Stimulated activated CD8-positive, alpha-beta memory T cell treated with anti-CD3 and anti-CD28 coated beads, Interleukin-4, amount 100 ng/mL, for 24 hours (primary cell): ENCODE measurements at regions not wholly inside any gene's neighbourhood (a gene's known extent, or its start where the extent isn't known, plus 50 kb on each side); places are given as distances from the start of the nearest gene placed in this dataset.

Experiments used
- DNase-seq: peaks from one replicate; pipeline ENCODE4 v3.0.0-alpha.2; 2020; ENCODE audit warnings: low read depth

- DNase-seq, result no peak
Observed at GRCh38 chr3:82287562-82287961, 526.1 kb upstream of the GBE1 start.

- DNase-seq, result no peak
Observed at GRCh38 chr3:82281205-82281604, 519.8 kb upstream of the GBE1 start.

DNA sequence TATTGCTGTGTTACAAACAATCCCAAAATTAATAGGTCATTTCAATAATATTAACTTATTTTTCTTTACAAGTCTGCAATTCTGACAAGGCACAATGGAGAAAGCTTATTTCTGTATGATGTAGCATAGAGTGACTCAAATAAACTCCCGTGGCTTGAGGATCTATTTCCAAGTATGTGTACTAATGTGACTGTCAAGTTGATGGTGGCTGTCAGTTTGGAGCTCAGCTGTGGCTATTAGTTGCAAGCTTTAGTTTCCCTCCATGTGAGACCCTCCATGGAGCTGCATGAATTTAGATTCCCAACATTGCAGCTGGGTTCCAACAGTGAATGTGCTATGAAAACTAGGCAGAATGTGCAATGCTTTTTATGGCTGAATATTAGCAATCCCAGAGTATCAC lies 515.5 kb upstream of the GBE1 start:
- DNase-seq, result no peak

DNA sequence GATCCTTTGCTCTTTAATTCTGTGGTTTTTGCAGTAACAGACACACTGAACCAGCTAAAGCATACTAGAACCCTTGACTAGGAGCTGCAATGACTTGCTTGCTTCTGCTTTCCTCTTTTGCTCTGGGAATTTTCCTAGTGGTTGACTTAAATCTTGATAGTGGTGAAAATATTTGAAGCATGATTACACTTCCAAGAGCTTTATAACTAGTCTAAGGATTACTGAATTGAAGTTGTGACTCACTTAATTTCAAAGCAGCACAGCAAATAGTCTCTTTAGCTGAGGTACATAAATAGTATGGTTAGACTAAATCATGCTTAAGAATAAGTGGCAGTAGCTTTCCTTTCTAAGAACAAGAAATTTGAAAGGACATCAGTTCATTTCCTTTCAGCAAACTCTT lies 513.5 kb upstream of the GBE1 start:
- no peak for DNase-seq

- DNase-seq, result no peak
Observed at GRCh38 chr3:82265747-82266146, 504.3 kb upstream of the GBE1 start.

- no peak for DNase-seq
Observed at GRCh38 chr3:82262193-82262592, 500.7 kb upstream of the GBE1 start.

DNA sequence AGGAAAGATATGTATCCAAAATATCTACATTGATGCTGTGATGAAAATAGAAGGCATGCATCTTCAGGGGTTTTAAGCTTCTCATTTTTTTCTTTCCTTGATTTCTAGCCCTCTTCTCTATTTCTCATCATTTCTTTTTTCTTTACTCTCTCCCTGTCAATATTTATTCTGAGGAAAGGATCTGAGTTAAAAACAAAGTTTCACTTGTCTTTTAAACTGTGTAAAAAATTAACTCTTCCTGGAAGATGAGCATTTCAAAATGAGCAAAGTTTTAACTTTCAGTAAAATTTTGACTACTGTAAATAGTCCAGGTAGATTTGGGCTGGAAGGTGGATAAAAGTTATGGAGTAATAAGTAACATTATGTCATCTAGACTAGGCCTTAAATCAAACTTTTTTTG lies 500.2 kb upstream of the GBE1 start:
- DNase-seq, result no peak

- no peak for DNase-seq
Observed at GRCh38 chr3:82261013-82261412, 499.6 kb upstream of the GBE1 start.

DNA sequence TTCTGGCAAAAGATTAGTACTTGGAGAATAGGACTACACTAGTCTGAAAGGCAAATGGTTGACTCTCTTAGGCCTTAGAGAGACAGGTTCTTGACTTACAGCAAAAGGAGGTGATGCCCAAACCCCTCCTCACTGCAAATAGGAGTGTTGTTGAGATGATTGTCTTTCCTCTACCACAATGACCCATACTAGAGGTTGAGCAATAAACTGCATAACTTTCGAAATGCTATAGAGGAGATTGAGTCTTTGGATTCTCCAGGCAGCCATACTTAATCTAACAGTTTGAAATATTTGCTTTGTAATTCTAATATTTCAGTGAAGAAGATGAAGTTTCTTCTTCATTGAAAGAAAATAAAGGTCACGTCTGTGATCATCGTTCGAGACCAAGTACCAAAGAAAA lies 498.5 kb upstream of the GBE1 start:
- no peak for DNase-seq

- DNase-seq, result no peak
Observed at GRCh38 chr3:82240322-82240721, 478.9 kb upstream of the GBE1 start.

- no peak for DNase-seq
Observed at GRCh38 chr3:82236257-82236656, 474.8 kb upstream of the GBE1 start.

GRCh38 chr3:82229397-82229796 lies 468.0 kb upstream of the GBE1 start:
- no peak for DNase-seq

DNA sequence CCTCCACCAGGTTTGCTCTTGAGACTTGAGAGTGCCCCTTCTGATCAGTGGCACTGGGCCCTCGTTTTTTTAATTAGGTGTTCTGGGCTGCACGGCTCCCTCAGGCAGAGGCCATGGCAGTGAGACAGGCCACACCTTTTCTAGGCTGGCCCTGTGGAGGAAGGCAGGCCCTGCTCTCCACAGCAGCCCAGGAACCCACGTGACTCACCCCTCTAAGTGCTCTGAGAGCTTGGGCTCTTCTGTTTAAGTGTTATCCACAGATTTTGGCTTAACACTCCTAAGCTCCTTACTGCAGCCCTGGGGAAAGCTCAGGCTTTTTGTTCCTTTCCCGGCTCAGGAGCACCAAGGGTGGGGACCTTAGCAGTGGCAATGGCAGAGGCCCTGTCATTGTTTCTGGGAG lies 463.2 kb upstream of the GBE1 start:
- DNase-seq, result no peak

DNA sequence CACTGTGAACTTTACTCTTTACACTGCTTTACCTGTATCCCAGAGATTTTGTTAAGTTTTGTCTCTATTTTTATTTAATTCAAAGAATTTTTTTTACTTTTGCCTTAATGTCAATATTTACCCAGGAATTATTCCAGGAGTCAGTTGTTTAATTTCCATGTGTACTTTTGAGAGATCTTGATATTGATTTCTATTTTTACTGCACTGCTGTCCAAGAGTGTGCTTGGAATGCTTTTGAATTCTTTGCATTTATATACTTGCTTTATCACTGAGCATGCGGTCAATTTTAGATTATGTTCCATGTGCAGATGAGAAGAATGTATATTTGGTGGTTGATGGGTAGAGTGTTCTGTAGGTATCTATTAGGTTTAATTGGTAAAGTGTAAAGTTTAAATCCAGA lies 461.0 kb upstream of the GBE1 start:
- no peak for DNase-seq

- DNase-seq, result no peak
Observed at GRCh38 chr3:82217571-82217970, 456.1 kb upstream of the GBE1 start.

- no peak for DNase-seq
Observed at GRCh38 chr3:82208002-82208710, 446.7 kb upstream of the GBE1 start.

GRCh38 chr3:82202269-82202668 lies 440.8 kb upstream of the GBE1 start:
- DNase-seq, result no peak

DNA sequence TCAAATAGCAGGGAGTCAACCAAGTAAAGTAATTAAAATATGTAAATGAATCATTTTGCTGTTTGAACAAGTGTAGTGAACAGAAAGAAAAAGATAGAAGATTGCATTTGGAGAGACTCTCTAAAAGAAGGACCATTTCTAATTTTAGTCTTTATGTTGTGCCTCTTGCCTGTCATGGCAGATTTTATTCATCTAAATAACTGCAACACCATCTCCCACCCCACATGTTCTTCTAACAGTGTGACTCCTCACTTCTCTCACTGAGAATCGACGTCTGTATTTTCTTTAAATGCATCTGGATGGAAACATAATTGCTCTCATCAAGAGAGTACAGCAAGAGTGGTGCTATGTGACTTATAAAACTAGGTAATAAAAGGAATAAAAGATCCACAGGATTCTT lies 439.9 kb upstream of the GBE1 start:
- no peak for DNase-seq

GRCh38 chr3:82198009-82198408 lies 436.6 kb upstream of the GBE1 start:
- DNase-seq, result no peak

DNA sequence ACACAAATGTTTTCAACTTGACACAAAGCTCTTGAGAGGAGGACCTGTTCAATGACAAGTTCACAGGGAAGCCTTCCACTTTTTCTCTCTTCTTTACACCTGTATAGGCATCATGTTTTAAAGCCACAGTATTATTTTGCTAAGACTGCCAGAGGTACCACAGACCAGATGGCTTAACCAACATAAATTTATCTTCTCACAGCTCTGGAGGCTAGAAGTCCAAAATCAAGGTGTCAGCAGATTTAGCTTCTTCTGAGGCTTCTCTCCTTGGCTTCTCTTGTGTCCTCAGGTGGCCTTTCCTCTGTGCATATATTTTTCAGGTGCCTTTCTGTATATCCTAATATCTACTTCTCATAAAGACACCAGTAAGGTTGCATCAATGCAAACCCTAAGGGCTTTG lies 435.2 kb upstream of the GBE1 start:
- DNase-seq, result no peak

DNA sequence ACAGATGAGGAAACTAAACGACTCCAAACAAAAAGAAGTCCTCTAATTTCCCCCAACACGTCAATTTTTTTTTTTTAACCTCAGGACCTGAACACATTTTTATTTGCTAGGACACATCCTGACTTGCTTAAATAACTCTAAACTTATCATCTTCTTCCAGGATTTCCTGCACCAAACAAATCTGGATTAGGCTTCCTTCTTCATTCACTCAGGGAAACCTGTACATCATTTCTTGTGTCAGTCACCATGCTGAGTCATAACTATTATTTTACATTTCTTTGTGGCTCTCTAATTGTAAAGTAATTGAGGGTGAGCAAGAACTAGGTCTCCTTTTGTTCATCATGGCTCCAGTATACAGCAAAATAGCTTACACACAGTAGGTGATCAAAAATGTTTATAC lies 433.4 kb upstream of the GBE1 start:
- no peak for DNase-seq

GRCh38 chr3:82186017-82186416 lies 424.6 kb upstream of the GBE1 start:
- no peak for DNase-seq

- no peak for DNase-seq
Observed at GRCh38 chr3:82179291-82179690, 417.8 kb upstream of the GBE1 start.

DNA sequence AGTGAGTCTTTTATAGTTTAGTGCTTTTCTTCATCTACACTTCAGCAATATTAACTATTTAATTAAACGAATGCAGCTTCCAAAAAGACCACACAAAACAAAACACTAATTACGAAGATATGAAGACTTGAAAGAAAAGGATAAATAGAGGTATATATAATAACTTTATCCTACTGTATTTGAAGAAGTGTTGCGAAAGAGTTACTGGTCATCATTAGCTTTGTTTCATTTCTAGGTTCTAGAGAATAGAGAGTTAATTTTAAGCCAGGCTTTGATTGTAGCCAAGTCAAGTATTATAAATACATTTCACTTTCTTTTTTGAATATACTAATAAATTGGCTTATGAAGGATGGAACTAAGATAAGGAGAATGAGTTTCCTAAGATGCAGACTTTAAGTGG lies 416.8 kb upstream of the GBE1 start:
- DNase-seq, result no peak

- DNase-seq, result no peak
Observed at GRCh38 chr3:82177774-82178173, 416.3 kb upstream of the GBE1 start.
